ENCODE measurements at regions not wholly inside any gene's neighbourhood (a gene's known extent, or its start where the extent isn't known, plus 50 kb on each side); places are given as distances from the start of the nearest gene placed in this dataset.

- no peak for TF ChIP-seq CTCF (conservative IDR thresholded peaks at IDR 0.05 in 1 of 2, IDR thresholded peaks at IDR 0.05 in 1 of 2; ENCODE audit: extremely low read depth in 1 of 2, insufficient read depth in 1 of 2, low read depth in 1 of 2, low read length in 2 of 2)
- TF ChIP-seq EZH2 (IDR thresholded peaks at IDR 0.05; ENCODE audit: borderline replicate concordance, low read length), result no peak
Measured at GRCh38 chr14:83129496-83129895, 1595.8 kb upstream of the SEL1L start.

Data from mammary epithelial cell (primary cell).